IMR-90 (cell line): ENCODE measurements at regions not wholly inside any gene's neighbourhood (a gene's known extent, or its start where the extent isn't known, plus 50 kb on each side); places are given as distances from the start of the nearest gene placed in this dataset.
"Not testable (repeated sequence)": the region's sequence is repeated elsewhere in the genome, so short reads cannot be mapped to it uniquely, and the experiment has no call there.

Experiments used
- ATAC-seq: fragments of 200-7000 bp; cut with Tn5 transposase; 2 replicates; pipeline ENCODE4 v1.9.1; 2020; ENCODE audit warnings: low read depth, mild to moderate bottlenecking, moderate library complexity
- BruUV-seq: library from RNA; stranded (reverse); fragments of 400-500 nt; replicated peaks from 2 replicates; lab custom pipeline; 2021; lab: Mats Ljungman, UMichigan
- CTCF ChIA-PET: fragments of 300-600 bp; formaldehyde crosslinking; extraction: SDS; loops from one replicate; lab custom pipeline; 2021; ENCODE audit warnings: antibody characterized with exemption; lab: Yijun Ruan, JAX
- POLR2A ChIA-PET: fragments of 300-600 bp; sonication (Branson Sonifier 250); formaldehyde crosslinking; loops from one replicate; lab custom pipeline; 2022; ENCODE audit warnings: antibody characterized with exemption; ENCODE audit not compliant: unreplicated experiment; lab: Charles Lee
- DNase-seq: peaks from one replicate; pipeline ENCODE4 v3.0.0; 2013
- H2AFZ ChIP-seq: replicated peaks from 2 replicates; pipeline ENCODE3; 2013; ENCODE audit warnings: low read length, mild to moderate bottlenecking; ENCODE audit not compliant: poor library complexity
- H2AK5ac ChIP-seq: 2 replicates; pipeline ENCODE4 v1.6.1; 2013; ENCODE audit warnings: low read depth, low read length, inconsistent platforms
- H2AK9ac ChIP-seq: replicated peaks from 2 replicates; pipeline ENCODE3; 2013; ENCODE audit warnings: mild to moderate bottlenecking, low read depth, low read length, moderate library complexity; ENCODE audit not compliant: poor library complexity
- H2BK120ac ChIP-seq: 2 replicates; pipeline ENCODE4 v1.6.1; 2013; ENCODE audit warnings: low read depth, low read length, inconsistent platforms
- H2BK15ac ChIP-seq: 3 replicates; pipeline ENCODE4 v1.6.1; 2013; ENCODE audit warnings: low read depth, low read length, inconsistent platforms
- H2BK20ac ChIP-seq: 2 replicates; pipeline ENCODE4 v1.6.1; 2013; ENCODE audit warnings: low read depth, mild to moderate bottlenecking, inconsistent platforms, low read length, moderate library complexity
- H2BK5ac ChIP-seq: 2 replicates; pipeline ENCODE4 v1.6.1; 2013; ENCODE audit warnings: mild to moderate bottlenecking, low read depth, low read length, inconsistent platforms; ENCODE audit not compliant: poor library complexity, severe bottlenecking
- H3K14ac ChIP-seq: replicated peaks from 2 replicates; pipeline ENCODE4 v1.6.1; 2013; ENCODE audit warnings: low read depth, low read length, inconsistent platforms
- H3K18ac ChIP-seq: 2 replicates; pipeline ENCODE4 v1.6.1; 2013; ENCODE audit warnings: low read depth, low read length, control low read depth
- H3K23ac ChIP-seq: 2 replicates; pipeline ENCODE4 v1.6.1; 2013; ENCODE audit warnings: low read depth, low read length, inconsistent platforms
- H3K27ac ChIP-seq: 2 replicates; pipeline ENCODE4 v1.5.1; 2013; ENCODE audit warnings: mild to moderate bottlenecking, control low read depth, low read length; ENCODE audit not compliant: insufficient read depth
- H3K27me3 ChIP-seq: 2 replicates; pipeline ENCODE4 v1.6.1; 2013; ENCODE audit warnings: low read length; ENCODE audit not compliant: control insufficient read depth, insufficient read depth
- H3K36me3 ChIP-seq: 2 replicates; pipeline ENCODE4 v1.6.1; 2013; ENCODE audit warnings: low read length, mixed read lengths; ENCODE audit not compliant: control insufficient read depth, insufficient read depth
- H3K4ac ChIP-seq: 2 replicates; pipeline ENCODE4 v1.6.1; 2013; ENCODE audit warnings: low read depth, low read length, inconsistent platforms
- H3K4me1 ChIP-seq: 2 replicates; pipeline ENCODE4 v1.6.1; 2013; ENCODE audit warnings: low read length, mixed read lengths; ENCODE audit not compliant: control insufficient read depth, insufficient read depth
- H3K4me2 ChIP-seq: 2 replicates; pipeline ENCODE4 v1.6.1; 2013; ENCODE audit warnings: low read depth, mild to moderate bottlenecking, control low read depth, low read length, moderate library complexity
- H3K4me3 ChIP-seq: 2 replicates; pipeline ENCODE4 v1.5.1; 2013; ENCODE audit warnings: low read depth, mild to moderate bottlenecking, control low read depth, low read length, moderate library complexity; ENCODE audit not compliant: insufficient read depth
- H3K56ac ChIP-seq: 2 replicates; pipeline ENCODE4 v1.6.1; 2013; ENCODE audit warnings: low read length, inconsistent platforms; ENCODE audit not compliant: insufficient read depth; ENCODE audit errors: extremely low read depth
- H3K79me1 ChIP-seq, 2 experiments: 2 replicates each; pipeline ENCODE4 v1.6.1; 2013; ENCODE audit warnings: low read length in 2 of 2, inconsistent platforms in 1 of 2, low read depth in 1 of 2
- H3K9ac ChIP-seq: 2 replicates; pipeline ENCODE4 v1.6.1; 2013; ENCODE audit warnings: low read depth, low read length, control low read depth
- H3K9me1 ChIP-seq: 2 replicates; pipeline ENCODE4 v1.6.1; 2013; ENCODE audit warnings: low read length, inconsistent platforms; ENCODE audit not compliant: insufficient read depth
- H3K9me3 ChIP-seq: 2 replicates; pipeline ENCODE4 v1.6.1; 2013; ENCODE audit warnings: low read length; ENCODE audit not compliant: control insufficient read depth, insufficient read depth
- H4K20me1 ChIP-seq: 2 replicates; pipeline ENCODE4 v1.6.1; 2013; ENCODE audit warnings: low read length, inconsistent platforms; ENCODE audit not compliant: insufficient read depth
- H4K5ac ChIP-seq: 2 replicates; pipeline ENCODE4 v1.6.1; 2013; ENCODE audit warnings: mild to moderate bottlenecking, low read depth, low read length, control low read depth
- H4K8ac ChIP-seq, 2 experiments: 2 replicates each; pipeline ENCODE4 v1.6.1; 2013; ENCODE audit warnings: low read depth in 2 of 2, low read length in 2 of 2, control low read depth in 1 of 2, inconsistent platforms in 1 of 2
- H4K91ac ChIP-seq: 2 replicates; pipeline ENCODE4 v1.6.1; 2013; ENCODE audit warnings: low read depth, low read length, inconsistent platforms; ENCODE audit not compliant: insufficient read depth
- WGBS, 2 experiments: methylation state at CpG; one replicate each; pipeline versions ENCODE4 v1.1.5 to v1.1.7; 2013; ENCODE audit warnings: missing lambda C conversion rate in 2 of 2; ENCODE audit not compliant: insufficient read length in 1 of 2; ENCODE audit errors: extremely low coverage in 2 of 2; 5-methylcytosine and 5-hydroxymethylcytosine counted together
- dilution Hi-C: fragments of 300-500 bp; cut with HindIII; formaldehyde crosslinking; loops from one replicate; pipeline ENCODE4 v1.14.3; 2018; ENCODE audit warnings: low sequenced_read_pairs; ENCODE audit not compliant: unreplicated experiment
- in situ Hi-C: fragments of 300-500 bp; cut with MboI; formaldehyde crosslinking; loops from 3 replicates; pipeline ENCODE4 v1.14.3; 2019; ENCODE audit warnings: low sequenced_read_pairs, inconsistent platforms, mixed read lengths
- intact Hi-C: fragments of 100-400 bp; cut with micrococcal nuclease; formaldehyde crosslinking; loops from 2 replicates; pipeline ENCODE4 v1.10.0; 2022

- dilution Hi-C loops, in situ Hi-C loops, H2BK5ac ChIP-seq, ATAC-seq, H3K56ac ChIP-seq, H3K4me2 ChIP-seq, H4K5ac ChIP-seq, H3K4me3 ChIP-seq, H3K4me1 ChIP-seq, H4K91ac ChIP-seq, H3K27me3 ChIP-seq, H3K4ac ChIP-seq, H3K36me3 ChIP-seq, intact Hi-C loops, H2BK15ac ChIP-seq, H2AK5ac ChIP-seq, BruUV-seq, DNase-seq, H2AFZ ChIP-seq, H4K20me1 ChIP-seq, H3K79me1 ChIP-seq, H3K14ac ChIP-seq, H3K9me1 ChIP-seq, H4K8ac ChIP-seq, POLR2A ChIA-PET, H3K23ac ChIP-seq, H2BK20ac ChIP-seq, H2AK9ac ChIP-seq, H3K9me3 ChIP-seq, H3K27ac ChIP-seq, H3K9ac ChIP-seq, CTCF ChIA-PET, H3K18ac ChIP-seq, H2BK120ac ChIP-seq: not testable (repeated sequence)
- no CpG with 5 or more reads among the region's 5 CpGs for WGBS, 2 experiments
Observed at GRCh38 chr2:184168823-184169222, 429.5 kb upstream of the ZNF804A start.
